ENCODE measurements at regions not wholly inside any gene's neighbourhood (a gene's known extent, or its start where the extent isn't known, plus 50 kb on each side); places are given as distances from the start of the nearest gene placed in this dataset.
"Not testable (repeated sequence)": the region's sequence is repeated elsewhere in the genome, so short reads cannot be mapped to it uniquely, and the experiment has no call there.

DNA sequence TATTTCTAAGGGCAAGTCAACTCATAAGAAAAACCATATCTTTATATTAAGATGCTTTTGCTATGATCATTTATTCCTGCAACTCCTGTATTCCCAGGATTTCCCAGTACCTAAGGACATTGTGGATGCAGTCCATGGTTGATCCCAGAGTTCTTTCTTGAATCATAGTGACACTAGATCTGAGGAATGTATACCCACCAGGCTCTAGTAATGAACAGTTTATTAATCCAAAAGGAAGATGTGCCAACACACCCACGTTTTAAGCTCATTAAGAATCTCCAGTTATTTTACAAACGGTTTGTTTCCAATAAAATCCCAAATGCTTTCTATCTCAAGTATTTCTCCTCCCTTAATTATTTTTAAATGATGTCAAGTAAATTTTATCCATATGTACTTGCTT, 210.8 kb upstream of the ZEB2 start:
- no peak for DNase-seq (ENCODE audit: low read depth)

DNA sequence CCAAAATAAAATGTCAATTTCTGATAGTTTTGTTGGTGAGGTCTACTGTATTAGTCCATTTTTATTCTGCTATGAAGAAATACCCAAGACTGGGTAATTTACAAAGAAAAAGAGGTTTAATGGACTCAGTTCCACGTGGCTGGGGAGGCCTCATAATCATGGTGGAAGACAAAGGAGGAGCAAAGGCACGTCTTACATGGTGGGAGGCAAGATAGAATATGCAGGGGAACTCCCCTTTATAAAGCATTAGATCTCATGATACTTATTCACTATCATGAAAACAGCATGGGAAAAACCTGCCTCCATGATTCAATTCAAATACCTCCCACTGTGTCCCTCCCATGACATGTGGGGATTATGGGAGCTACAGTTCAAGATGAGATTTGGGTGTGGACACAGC, 204.5 kb upstream of the ZEB2 start:
- not testable (repeated sequence) for DNase-seq (ENCODE audit: low read depth)

DNA sequence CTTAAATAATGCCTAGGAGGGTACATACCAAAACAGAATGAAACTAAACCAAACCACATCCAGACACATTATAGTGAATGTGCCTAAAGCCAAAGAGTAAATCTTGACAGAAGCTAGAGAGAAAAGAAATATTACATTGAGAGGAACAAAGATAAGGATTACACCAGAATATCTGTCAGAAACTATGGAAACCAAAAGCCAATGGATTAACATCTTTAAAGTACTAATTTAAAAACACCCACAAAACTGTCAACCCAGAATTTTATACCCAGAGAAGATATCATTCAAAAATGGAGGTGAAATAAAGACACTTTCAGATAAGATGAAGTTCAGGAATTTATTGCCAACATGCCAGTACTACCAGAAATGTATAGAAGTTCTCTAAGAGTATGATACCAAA, 198.5 kb upstream of the ZEB2 start:
- DNase-seq (ENCODE audit: low read depth) = no peak

DNA sequence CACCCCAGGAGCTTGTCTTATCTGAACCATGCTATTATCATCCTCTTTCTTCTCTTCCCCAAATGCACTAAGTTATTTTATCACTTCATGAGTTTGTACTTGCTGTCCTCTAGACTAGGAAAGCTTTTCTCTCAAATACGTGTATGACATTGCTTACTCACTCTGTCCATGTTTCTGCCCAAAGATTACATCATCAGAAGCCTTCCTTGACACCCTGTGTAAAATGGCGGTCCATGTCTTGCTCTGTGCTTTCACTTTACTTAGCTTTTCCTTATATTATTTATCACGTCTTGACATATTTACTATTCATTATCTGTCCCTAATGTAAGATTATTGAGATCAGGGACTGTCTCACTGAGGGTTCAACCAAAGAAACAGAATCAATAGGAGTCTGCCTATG, 196.1 kb upstream of the ZEB2 start:
- no peak for DNase-seq (ENCODE audit: low read depth)

DNA sequence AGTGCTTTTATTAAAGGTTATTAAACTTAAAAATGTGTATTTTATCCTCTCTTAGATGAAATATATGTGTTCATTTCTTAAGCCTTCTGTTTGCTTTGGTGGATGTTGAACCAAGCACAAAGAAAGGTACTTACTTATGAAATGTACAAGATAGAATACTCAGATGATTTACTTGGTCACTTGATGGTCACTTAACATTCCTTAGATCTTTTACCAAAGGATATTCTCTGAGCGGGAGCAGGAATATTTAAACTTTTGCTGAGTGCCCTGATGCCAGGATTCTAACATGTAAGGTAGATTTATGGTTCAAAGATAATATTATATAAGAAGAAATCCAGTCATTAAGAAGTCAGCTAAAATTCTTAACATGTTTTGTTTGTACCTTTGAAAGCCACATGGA, 193.5 kb upstream of the ZEB2 start:
- no peak for DNase-seq (ENCODE audit: low read depth)

DNA sequence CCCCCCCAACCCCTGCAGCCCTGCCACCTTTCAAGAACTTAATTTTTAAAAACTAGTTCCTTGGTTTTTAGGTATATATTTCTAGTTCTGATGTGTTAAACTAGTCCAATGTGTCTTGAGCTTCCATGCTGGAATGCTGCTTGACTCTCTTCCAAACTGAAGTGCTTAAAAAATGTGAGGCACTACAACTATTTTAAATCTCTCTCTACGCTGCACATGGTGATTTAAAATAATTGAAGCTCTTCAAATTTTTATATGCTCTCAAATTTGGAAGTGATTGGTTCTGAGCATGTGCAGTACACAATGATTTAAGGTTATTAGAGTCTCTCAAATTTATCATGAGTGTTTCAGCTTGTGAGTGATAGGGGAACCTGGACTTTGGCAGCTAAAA, 192.6 kb upstream of the ZEB2 start:
- DNase-seq (ENCODE audit: low read depth) = no peak

DNA sequence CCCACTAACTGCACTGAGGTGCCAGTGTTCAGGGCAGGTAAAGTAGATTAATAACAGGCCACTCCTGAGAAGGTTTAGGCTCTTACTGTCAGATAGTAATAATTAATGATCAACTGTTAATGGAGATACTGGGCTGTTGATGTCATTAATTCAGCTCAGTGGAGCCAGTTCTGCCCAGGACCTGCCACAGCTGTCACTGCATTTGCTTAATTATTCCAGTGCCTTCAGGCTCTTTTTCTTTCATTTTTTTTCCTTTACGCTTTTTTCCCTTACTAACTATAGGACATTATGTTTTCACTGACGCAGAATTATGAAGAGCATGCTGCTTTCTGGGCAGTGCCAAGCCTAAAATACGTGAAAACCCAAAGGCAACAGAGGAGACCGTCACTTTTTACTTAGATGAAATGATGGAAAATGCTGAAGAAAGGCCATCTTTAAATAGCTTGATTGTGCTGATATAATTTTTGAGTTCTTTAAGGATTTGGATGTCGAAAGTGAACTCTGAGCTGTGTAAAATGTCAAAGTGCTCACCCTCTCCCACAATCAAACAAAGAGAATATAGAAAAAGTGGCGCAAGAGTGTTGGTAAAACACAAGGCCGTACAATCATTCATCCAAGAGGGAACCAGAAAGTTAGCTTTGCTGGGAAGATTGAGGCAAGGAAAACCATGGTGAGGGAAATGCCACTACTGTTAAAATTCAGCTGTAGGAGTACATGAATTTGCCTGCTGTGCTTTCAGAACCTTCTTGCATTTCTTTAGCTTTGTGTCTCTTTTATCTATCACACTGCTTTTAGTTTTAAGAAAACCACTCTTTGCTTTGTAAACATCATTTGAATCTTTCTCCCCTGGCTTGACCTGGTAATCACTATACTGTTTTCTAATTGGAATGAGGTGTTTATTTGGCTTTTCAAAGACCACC, 192.0 kb upstream of the ZEB2 start:
- no peak for DNase-seq (ENCODE audit: low read depth)

DNA sequence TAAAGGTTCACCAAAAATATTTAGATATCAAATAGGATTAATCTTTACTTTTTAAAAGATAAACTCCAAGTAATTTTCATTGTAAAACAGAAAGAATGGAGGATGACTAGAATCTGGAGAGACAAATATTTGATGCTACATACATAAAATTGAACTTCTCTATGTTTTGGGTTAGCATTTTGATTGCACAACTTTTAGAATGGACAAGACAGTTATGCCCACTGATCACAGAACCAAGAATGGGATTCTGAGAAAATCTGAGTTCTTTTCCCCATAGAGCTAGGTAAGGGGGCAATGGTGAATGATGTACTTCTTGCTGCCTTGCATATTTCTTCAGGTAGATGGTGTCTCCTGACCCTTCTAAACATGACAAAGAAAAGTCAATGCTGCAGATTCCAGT, 191.2 kb upstream of the ZEB2 start:
- no peak for DNase-seq (ENCODE audit: low read depth)

DNA sequence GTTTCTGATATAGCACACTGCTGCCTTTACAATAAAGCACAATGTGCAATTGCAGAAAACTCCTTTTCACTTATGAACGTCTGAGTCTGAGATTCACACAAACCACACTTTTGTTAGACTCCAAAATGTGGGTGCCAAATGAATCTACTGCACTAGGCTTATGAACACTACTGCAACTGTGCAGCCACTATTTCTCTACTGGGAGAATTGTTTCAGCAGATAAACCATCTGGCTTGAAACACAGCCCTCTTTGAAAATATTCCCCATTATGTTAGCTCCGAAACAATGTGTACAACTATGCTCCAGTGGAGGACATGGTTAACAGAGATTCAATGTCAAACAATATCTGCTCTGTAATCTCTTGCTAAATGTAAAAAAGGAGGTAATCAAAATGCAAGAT, 188.7 kb upstream of the ZEB2 start:
- DNase-seq (ENCODE audit: low read depth) = no peak

DNA sequence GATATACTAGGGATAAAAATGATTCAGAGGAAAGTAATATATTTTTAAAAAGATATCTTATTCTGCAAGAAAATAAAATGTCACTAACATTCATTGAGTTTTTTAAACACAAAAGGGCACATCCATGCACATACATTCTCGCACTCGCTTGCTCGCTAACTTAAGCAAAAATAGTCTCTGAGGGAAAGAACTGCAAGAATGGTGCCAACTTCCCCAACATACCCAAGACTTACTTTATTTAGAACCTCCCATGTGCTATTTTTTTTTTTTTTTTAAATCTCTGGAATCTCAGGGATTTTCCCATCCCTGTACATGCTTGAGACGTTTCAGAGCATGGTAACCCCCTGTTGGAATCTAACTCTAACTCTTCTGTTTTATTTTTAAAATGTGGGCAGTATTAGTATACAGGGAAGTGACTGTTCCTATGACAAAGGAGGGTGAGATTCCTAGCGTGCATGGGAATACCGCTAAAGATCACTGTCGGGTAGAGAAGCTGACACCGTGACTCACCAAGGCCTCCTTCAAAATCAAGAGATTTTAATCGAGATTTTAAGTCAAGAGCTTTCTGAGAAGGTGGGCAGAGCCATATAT, 187.9 kb upstream of the ZEB2 start:
- no peak for DNase-seq (ENCODE audit: low read depth)

DNA sequence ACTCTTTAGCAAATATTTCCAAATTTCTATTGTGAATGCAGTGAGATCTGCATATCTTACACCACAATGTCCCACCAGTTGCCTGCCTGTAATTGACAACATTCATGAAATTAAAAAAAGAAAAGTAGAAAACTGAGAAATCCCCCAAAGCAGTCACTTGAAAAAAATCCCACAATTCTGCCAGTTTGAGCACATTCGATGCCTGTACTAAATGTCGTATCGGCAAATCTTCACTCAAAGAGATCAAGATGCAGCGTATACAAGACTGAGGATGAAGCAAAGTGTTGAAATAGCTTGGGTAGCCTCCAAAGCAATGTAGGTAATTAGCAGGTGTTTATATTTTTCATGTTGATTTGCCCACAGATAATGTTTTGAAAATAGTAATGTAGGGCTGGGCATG, 186.7 kb upstream of the ZEB2 start:
- DNase-seq (ENCODE audit: low read depth) = no peak

DNA sequence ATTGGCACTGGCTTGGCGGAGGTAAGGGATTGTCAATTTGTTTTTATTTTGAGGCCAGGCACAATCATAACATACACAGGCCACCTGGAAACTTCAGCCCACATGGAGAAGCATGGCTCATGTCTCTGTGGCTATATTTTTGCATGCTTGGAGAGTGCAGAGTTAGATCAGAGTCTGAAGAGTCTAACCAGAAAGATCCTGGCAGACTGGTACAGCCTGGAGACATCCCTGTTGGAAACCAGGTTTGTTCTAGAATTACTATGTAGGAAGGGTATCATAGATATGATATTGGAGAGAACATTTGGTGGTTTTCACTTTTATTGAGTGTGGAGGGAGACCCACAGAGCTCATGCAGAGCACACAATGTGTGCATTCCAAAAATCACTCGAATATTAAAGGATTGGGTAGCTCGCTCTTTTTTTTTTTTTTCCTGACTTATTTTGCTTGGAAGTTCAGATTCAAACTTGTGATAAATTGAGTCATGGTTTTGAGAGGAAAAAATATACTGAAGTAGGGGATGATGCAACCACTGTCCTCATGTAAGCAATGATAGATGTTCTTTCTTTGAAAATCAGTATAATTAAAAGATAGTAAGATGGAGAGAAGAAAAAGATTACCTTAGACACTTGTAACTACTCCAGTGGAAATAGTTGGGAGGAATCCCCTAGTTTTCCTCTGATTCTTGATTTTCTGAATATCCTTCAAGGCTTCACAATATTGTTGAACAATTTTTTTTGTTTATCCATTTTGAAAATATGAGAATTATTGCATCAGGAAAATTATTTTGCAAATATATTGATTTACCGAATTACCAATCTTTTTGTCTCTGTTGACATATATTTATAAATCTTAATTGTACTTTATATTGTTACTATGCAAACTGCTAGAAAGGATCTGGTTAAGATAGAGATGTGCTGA, 185.7 kb upstream of the ZEB2 start:
- no peak for DNase-seq (ENCODE audit: low read depth)

DNA sequence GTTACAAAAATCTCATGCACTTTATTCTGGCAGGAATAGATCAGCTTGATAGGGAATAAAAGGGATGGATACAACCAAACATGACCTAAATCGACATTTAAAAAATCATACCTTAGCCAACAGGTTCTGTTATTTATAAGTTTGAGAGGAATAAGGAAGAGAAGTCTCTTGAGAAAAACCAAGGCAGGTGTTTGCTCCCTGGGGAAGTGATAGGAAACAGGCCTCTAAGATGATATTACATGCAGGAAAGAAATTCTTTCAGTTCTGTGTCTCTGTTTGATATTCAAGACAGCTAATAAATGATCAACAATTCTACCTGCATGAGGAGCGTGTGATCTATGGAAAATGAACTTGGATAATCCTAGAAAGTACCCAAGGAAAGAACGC, 184.8 kb upstream of the ZEB2 start:
- no peak for DNase-seq (ENCODE audit: low read depth)

DNA sequence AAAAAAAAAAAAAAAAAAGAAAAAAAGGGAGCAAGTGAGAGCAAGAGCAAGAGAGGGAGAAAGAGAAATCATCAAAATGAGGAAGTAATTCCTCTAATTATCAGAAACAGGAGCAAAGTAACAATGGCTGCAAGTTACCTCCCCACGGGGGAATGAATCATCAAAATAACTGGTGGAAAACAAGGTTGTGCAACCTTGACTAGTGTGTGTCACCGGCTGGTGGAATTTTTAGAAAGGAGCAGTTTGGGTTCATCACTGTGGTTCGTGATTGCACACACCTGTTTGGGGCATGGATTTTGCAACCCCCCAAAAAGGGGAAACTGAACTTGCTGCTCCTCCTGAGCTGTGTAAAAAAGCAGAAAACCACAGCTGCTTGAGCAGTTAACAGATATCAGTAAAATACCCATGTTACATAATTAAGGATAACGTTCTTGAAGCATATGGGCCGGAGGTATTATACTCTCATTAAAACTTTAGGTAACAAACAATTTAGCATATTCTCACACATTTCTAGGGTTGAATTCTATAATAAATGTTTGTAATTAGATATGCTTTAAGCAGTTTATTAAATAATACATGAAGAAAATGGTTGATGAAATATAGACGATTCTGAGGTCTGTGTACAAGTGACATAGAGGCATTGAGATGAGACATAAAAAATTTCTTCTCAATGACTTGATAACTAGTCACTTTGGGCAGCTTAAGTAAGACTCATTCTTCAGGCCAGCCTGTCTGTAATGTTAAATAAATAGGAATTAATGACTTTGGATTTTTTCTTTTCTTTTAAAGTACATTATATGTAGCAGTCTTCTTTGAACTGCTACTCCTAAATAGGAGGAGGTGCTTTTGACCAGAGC, 184.2 kb upstream of the ZEB2 start:
- no peak for DNase-seq (ENCODE audit: low read depth)

DNA sequence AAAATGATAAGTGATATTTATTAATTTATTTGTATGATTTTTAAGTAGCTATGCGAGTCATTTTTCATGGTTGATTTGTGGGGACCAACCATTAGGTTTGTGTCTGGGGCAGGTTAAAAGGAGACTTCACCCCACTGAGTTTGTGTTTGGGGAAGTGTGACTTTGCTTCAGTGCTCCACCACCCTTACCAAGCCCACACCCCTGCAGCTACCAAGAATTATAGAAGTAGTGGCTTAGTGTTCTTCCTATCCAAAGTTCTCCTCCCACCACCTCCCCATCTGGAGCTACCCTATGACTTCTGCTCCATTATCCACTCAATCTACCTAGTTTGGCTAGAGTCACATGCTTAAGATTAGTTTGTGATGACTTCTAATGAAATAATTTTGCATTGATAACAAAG, 182.1 kb upstream of the ZEB2 start:
- DNase-seq (ENCODE audit: low read depth) = no peak

DNA sequence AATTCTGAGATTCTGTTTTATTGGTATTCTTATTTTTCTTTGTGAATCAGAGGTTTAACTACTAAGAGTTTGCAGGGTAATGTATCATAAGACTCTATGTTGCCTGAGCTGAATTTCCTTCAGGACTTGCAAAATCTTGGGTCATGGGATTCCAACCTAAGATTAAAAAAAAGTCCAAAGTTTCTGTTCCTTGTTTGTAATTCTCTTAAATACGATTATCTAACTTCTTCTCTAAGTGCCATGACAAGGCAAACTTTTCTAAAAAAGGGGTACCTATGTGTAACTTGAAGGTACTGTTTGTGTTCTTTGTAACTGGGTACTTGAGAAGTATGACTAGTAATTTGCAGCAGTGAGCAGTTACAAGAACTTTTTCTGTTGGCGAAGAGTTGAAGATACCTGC, 181.3 kb upstream of the ZEB2 start:
- no peak for DNase-seq (ENCODE audit: low read depth)

DNA sequence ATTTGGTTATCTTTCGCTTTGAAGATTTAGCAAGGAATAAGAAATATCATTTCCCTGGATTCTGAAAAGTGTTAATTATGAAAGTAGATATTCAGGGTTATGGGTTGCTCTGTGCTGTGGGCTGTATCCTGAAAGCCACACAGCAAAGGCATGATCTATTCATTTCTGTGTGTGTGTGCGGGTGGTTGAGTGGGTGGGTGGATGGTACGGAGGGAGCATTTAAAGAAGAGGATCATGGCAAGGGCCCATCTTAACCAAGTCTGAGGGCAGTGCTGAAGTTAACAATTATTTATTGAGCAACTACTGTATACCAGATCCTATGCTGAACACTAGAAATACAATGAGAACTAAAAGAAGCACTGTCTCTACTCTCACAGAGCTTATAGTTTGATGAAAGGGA, 178.2 kb upstream of the ZEB2 start:
- no peak for DNase-seq (ENCODE audit: low read depth)

DNA sequence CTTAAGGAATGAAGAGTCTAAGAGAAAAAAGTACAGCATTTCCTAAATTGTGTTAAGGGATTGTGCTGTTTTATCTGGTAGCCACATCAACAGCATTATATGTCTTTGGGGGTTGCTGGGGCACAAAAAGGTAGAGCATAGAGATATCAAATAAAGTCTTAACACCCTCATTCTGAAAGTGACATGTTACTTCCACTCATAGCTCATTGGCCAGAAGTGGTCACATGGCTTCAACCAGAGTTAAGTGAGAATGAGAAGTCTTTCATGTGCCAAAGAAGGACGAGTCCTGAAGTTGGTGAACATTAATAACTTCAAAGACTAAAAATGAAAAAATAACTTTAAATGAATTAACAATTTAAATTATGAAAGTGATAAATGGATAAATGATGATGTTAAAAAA, 175.7 kb upstream of the ZEB2 start:
- DNase-seq (ENCODE audit: low read depth) = no peak

DNA sequence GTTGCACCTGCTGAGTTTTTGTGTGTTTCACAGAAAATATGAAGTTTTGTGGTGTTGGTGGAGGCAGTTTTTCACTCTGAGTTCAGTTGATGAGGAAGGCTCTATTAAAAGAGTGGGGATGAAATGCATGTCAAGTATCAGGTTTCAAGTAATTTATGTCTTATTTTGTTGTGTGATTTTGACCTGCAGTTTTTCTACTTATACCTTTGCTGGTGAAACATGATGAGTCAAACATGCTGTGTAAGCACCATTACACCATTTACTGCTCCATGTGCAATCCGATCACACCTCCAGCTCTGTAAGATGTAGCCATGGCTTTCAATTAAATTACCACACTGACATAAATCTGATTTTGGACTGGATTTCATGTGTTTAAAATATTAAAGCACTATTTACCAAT, 174.5 kb upstream of the ZEB2 start:
- no peak for DNase-seq (ENCODE audit: low read depth)

DNA sequence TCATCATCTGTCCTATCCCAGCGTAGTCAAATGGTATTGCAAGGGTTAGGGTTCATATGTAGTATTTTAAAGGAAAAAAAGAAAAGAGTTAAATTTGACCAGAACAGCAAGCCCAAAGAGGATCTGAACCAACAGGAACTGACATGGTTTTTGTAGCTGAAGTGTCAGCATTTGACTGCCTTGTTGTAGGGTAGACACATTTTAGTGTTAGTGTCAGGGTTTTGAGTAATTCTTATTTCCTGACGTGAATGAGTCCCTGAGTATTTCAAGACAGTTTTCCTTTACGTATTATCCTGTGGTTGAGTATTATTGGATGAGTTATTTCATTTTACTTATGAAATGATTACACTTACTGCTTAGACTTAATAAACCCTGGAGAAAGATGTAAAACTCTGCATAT, 173.3 kb upstream of the ZEB2 start:
- no peak for DNase-seq (ENCODE audit: low read depth)

DNA sequence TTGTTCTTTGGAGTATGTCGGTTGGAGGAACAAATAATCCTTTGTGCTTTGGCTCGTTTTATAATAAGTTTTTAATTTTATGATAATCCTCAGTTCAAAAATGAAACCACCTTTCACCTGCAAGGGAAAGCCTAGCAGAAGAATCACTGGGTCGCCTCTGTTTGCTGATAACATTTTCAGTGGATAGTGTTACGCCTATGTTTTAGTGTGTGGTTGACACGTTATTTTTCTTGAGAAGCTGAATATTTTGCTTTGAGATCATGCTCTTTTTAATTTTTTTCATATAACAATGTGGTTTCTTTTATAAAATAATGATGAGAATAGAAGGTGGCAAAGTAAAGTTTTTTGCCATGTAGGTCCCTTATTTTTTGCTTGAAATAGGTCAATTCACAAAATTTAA, 172.7 kb upstream of the ZEB2 start:
- no peak for DNase-seq (ENCODE audit: low read depth)

DNA sequence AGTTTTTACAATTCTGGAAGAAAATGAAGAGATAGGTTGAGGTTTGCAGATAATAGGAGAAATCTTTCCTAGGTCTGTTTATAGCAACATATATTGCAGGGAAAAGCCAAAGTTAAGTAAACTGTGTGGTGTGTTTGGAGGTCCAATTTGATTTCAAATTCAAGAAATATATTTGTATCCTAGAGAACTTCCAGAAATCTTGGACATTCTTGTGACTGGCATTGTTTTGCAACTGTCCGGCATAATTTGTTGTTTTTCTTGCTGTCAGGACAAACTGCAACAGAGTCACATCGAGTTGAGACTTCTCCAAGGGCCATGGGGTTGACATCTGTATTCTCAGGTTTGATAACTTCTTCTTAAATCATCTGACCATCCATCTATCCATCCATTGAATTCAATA, 170.9 kb upstream of the ZEB2 start:
- DNase-seq (ENCODE audit: low read depth) = no peak
